Stomach (tissue), 8 donors: ENCODE measurements at regions not wholly inside any gene's neighbourhood (a gene's known extent, or its start where the extent isn't known, plus 50 kb on each side); places are given as distances from the start of the nearest gene placed in this dataset.

Source experiments
- DNase-seq, 2 donors: peaks; one replicate each; pipeline versions ENCODE4 v3.0.0 to v3.0.0-alpha.2; 2013 to 2019
- H3K27ac ChIP-seq, 5 donors: fragments of 200-600 bp in 4 of 5; sonication (generic) in 4 of 5; one replicate each; pipeline ENCODE4 v1.5.1; 2013 to 2019; ENCODE audit warnings: mild to moderate bottlenecking in 1 of 5, moderate library complexity in 1 of 5
- H3K27me3 ChIP-seq, 3 donors: fragments of 200-600 bp; sonication (generic); one replicate each; pipeline ENCODE4 v1.5.1; 2017 to 2019; ENCODE audit warnings: mixed run types in 1 of 3
- H3K36me3 ChIP-seq, 4 donors: fragments of 200-600 bp; sonication (generic); 1 replicate in 3 of 4; 2 replicates in 1 of 4; pipeline ENCODE4 v1.5.1; 2016 to 2019
- H3K4me1 ChIP-seq, 4 donors: fragments of 200-600 bp; sonication (generic); one replicate each; pipeline ENCODE4 v1.5.1; 2016 to 2019
- H3K4me3 ChIP-seq, 4 donors: fragments of 200-600 bp; sonication (generic) in 3 of 4; one replicate each; pipeline ENCODE4 v1.5.1; 2016 to 2019; ENCODE audit warnings: mild to moderate bottlenecking in 1 of 4
- H3K9me3 ChIP-seq, 4 donors: fragments of 200-600 bp; sonication (generic); one replicate each; pipeline ENCODE4 v1.5.1; 2016 to 2019
- EP300 ChIP-seq: sonication (generic); formaldehyde crosslinking; IDR thresholded peaks from one replicate; pipeline ENCODE4 v1.6.1; 2017; ENCODE audit warnings: antibody characterized with exemption
- POLR2A ChIP-seq, 4 donors: fragments of 450-650 bp; IDR thresholded peaks; one replicate each; pipeline ENCODE4 v1.6.1; 2016; ENCODE audit warnings: antibody characterized with exemption in 4 of 4, control low read depth in 2 of 4, mild to moderate bottlenecking in 1 of 4, moderate library complexity in 1 of 4
- POLR2AphosphoS5 ChIP-seq, 3 donors: sonication (generic); formaldehyde crosslinking; IDR thresholded peaks; one replicate each; pipeline ENCODE4 v1.6.1; 2016; ENCODE audit warnings: antibody characterized with exemption in 3 of 3
- WGBS, 5 donors: extraction: QIAGEN DNeasy Blood & Tissue Kit in 3 of 5; methylation state at CpG; one replicate each; pipeline versions ENCODE4 v1.1.5 to v1.1.7; 2013 to 2018; 5-methylcytosine and 5-hydroxymethylcytosine counted together
- intact Hi-C: fragments of 100-400 bp; cut with DNase I; formaldehyde crosslinking; loops from one replicate; pipeline ENCODE4 v1.15.1; 2023; ENCODE audit warnings: low total_unique reads
- TF ChIP-seq, protein P1 (sequence below), 7 experiments: fragments of 450-650 bp in 4 of 7; fragments of 200-600 bp in 3 of 7; sonication (generic) in 3 of 7; IDR thresholded peaks; one replicate each; pipeline ENCODE4 v1.5.1; 2016 to 2019; ENCODE audit warnings: antibody characterized with exemption in 7 of 7, control low read depth in 2 of 7, mild to moderate bottlenecking in 1 of 7
- donor health status: healthy with polysubstance abuse.
- donor health status: Bipolar disorder and iron deficiency.
- donor health status: healthy.

GRCh38 chr2:57527685-57528084, 518.9 kb upstream of the VRK2 start:
- no peaks in the 10 kb centered on the region for H3K36me3 ChIP-seq
- no peaks in the 10 kb centered on the region for H3K4me1 ChIP-seq
- intact Hi-C loops = no loop called here
- H3K9me3 ChIP-seq = peaks cover 0 to 12% (median 2%) of the 10 kb centered on the region in 4 donors
- no peak overlapping the region for H3K27ac ChIP-seq
- TF ChIP-seq EP300 (no peak), POLR2AphosphoS5 (IDR thresholded peaks at IDR 0.05) (no peak), POLR2A (IDR thresholded peaks at IDR 0.05) (no peak)
- TF ChIP-seq, protein P1, sequence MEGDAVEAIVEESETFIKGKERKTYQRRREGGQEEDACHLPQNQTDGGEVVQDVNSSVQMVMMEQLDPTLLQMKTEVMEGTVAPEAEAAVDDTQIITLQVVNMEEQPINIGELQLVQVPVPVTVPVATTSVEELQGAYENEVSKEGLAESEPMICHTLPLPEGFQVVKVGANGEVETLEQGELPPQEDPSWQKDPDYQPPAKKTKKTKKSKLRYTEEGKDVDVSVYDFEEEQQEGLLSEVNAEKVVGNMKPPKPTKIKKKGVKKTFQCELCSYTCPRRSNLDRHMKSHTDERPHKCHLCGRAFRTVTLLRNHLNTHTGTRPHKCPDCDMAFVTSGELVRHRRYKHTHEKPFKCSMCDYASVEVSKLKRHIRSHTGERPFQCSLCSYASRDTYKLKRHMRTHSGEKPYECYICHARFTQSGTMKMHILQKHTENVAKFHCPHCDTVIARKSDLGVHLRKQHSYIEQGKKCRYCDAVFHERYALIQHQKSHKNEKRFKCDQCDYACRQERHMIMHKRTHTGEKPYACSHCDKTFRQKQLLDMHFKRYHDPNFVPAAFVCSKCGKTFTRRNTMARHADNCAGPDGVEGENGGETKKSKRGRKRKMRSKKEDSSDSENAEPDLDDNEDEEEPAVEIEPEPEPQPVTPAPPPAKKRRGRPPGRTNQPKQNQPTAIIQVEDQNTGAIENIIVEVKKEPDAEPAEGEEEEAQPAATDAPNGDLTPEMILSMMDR (IDR thresholded peaks at IDR 0.05) = no peak
- no peak for DNase-seq
- no peak overlapping the region for H3K4me3 ChIP-seq
- no peaks in the 10 kb centered on the region for H3K27me3 ChIP-seq
- 71 to 100% (median 95%) methylated on average over 1 of the region's 1 CpG for whole genome bisulfite sequencing, 5 donors

- H3K4me3 ChIP-seq = no peak overlapping the region
- WGBS, 5 donors = 73 to 90% (median 82%) methylated on average over 3 of the region's 3 CpGs
- H3K36me3 ChIP-seq = no peaks in the 10 kb centered on the region
- TF ChIP-seq EP300 = no peak
- TF ChIP-seq, protein P1 (IDR thresholded peaks at IDR 0.05) = no peak
- H3K27ac ChIP-seq = no peak overlapping the region
- H3K27me3 ChIP-seq = no peaks in the 10 kb centered on the region
- peaks cover 0 to 12% (median 2%) of the 10 kb centered on the region in 4 donors for H3K9me3 ChIP-seq
- no peak for DNase-seq
- H3K4me1 ChIP-seq = no peaks in the 10 kb centered on the region
- intact Hi-C loops = no loop called here
Measured at GRCh38 chr2:57528499-57528898, 518.1 kb upstream of the VRK2 start.

DNA sequence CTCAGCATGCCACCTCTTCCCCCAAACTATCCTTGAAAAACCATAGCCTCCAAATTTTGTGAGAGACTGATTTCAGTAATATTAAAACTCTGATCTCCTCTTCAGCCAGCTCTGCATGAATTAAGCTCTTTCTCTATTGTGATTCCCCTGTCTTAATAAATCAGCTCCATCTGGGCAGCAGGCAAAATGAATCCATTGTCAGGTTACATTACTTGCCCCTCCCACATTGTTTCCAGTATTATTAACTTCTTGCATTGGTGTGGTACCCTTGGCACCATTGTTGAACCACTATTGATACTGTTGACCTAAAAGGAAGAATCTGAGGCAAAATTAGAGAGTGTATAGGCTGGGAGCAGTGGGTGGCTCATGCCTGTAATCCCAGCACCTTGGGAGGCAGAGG, 512.2 kb upstream of the VRK2 start:
- Histone ChIP-seq H3K36me3 (no peaks in the 10 kb centered on the region), H3K27me3 (no peaks in the 10 kb centered on the region), H3K27ac (no peak overlapping the region), H3K4me1 (no peaks in the 10 kb centered on the region), H3K9me3 (no peaks in the 10 kb centered on the region), H3K4me3 (no peak overlapping the region)
- intact Hi-C loops = no loop called here
- no peak for DNase-seq
- TF ChIP-seq POLR2A (IDR thresholded peaks at IDR 0.05) (no peak), EP300 (no peak), POLR2AphosphoS5 (IDR thresholded peaks at IDR 0.05) (no peak)
- TF ChIP-seq, protein P1 (IDR thresholded peaks at IDR 0.05) = no peak

DNA sequence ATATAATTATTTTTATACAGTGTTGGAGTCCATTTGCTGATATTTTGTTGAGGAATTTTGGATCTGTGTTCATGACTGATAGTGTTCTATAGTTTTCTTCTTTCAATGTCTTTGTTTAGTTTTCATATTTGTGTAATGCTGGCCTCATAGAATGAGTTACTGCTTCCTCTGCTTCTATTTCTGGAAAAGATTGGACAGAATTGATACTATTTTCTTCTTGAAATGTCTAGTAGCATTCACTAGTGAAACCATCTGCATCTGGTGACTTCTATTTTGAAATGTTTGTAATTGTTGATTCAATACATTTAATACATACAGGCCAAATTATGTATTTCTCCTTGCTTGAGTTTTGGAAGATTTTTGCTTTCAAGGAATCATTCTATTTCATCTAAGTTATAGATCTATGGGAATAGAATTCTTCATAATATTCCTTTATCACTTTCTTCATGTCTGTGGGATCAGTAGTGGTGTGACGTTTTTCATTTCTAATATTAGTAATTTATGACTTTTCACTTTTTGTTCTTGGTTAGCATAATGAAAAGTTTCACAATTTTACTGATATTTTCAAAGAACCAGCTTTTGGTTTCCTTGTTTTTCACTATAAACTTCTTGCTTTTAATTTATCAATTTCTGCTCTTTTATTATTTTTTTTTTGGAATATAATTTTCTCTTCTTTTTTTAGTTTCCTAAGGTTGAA, 509.9 kb upstream of the VRK2 start:
- intact Hi-C loops = no loop called here
- no peaks in the 10 kb centered on the region for H3K9me3 ChIP-seq
- TF ChIP-seq POLR2AphosphoS5 (IDR thresholded peaks at IDR 0.05) (no peak), POLR2A (IDR thresholded peaks at IDR 0.05) (no peak)
- H3K4me3 ChIP-seq = no peak overlapping the region
- DNase-seq = no peak
- no peaks in the 10 kb centered on the region for H3K4me1 ChIP-seq
- H3K36me3 ChIP-seq = no peaks in the 10 kb centered on the region
- WGBS, 5 donors = 0 to 35% (median 0%) methylated on average over 1 of the region's 1 CpG
- H3K27ac ChIP-seq = no peak overlapping the region
- no peaks in the 10 kb centered on the region for H3K27me3 ChIP-seq

- no peaks in the 10 kb centered on the region for H3K9me3 ChIP-seq
- DNase-seq = no peak
- WGBS, 5 donors = 69 to 83% (median 77%) methylated on average over 3 of the region's 3 CpGs
- H3K4me1 ChIP-seq = no peaks in the 10 kb centered on the region
- H3K4me3 ChIP-seq = no peak overlapping the region
- H3K27ac ChIP-seq = no peak overlapping the region
- H3K36me3 ChIP-seq = no peaks in the 10 kb centered on the region
- intact Hi-C loops = no loop called here
- TF ChIP-seq POLR2AphosphoS5 (IDR thresholded peaks at IDR 0.05) (no peak), EP300 (no peak), POLR2A (IDR thresholded peaks at IDR 0.05) (no peak)
- TF ChIP-seq, protein P1 (IDR thresholded peaks at IDR 0.05) = no peak
- no peaks in the 10 kb centered on the region for H3K27me3 ChIP-seq
Measured at GRCh38 chr2:57539761-57540160, 506.8 kb upstream of the VRK2 start.
